B cell (primary cell): ENCODE measurements at regions not wholly inside any gene's neighbourhood (a gene's known extent, or its start where the extent isn't known, plus 50 kb on each side); places are given as distances from the start of the nearest gene placed in this dataset.

Experiments used
- EZH2 ChIP-seq: IDR thresholded peaks from 2 replicates; pipeline ENCODE4 v1.6.1; 2012; ENCODE audit warnings: borderline replicate concordance, low read depth, mild to moderate bottlenecking, moderate library complexity, low read length; ENCODE audit not compliant: insufficient read depth, poor library complexity, severe bottlenecking
- TF ChIP-seq, protein P1 (sequence below): fragments of 200-600 bp; IDR thresholded peaks from one replicate; pipeline ENCODE4 v1.8.0; 2022; ENCODE audit warnings: antibody characterized with exemption, mild to moderate bottlenecking

DNA sequence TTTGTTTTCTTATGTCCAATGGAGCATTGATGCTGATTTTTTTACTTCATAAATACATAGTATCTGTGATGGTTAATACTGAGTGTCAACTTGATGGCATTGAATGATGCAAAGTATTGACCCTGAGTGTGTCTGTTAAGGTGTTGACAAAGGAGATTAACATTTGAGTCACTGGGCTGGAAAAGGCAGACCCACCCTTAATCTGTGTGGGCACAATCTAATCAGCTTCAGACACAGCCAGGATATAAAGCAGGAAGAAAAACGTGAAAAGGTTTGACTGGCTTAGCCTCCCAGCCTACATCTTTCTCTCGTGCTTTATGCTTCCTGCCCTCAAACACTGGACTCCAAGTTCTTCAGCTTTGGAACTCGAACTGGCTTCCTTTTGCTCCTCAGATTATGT lies 230.6 kb upstream of the SPRY1 start:
- TF ChIP-seq, protein P1, sequence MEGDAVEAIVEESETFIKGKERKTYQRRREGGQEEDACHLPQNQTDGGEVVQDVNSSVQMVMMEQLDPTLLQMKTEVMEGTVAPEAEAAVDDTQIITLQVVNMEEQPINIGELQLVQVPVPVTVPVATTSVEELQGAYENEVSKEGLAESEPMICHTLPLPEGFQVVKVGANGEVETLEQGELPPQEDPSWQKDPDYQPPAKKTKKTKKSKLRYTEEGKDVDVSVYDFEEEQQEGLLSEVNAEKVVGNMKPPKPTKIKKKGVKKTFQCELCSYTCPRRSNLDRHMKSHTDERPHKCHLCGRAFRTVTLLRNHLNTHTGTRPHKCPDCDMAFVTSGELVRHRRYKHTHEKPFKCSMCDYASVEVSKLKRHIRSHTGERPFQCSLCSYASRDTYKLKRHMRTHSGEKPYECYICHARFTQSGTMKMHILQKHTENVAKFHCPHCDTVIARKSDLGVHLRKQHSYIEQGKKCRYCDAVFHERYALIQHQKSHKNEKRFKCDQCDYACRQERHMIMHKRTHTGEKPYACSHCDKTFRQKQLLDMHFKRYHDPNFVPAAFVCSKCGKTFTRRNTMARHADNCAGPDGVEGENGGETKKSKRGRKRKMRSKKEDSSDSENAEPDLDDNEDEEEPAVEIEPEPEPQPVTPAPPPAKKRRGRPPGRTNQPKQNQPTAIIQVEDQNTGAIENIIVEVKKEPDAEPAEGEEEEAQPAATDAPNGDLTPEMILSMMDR, result no peak
- TF ChIP-seq EZH2, result no peak
